Panc1 (cell line): ENCODE measurements at regions not wholly inside any gene's neighbourhood (a gene's known extent, or its start where the extent isn't known, plus 50 kb on each side); places are given as distances from the start of the nearest gene placed in this dataset.

ENCODE experiments used
- ATAC-seq: fragments of 200-7000 bp; cut with Tn5 transposase; 2 replicates; pipeline ENCODE4 v1.9.1; 2020; ENCODE audit warnings: mild to moderate bottlenecking, moderate library complexity
- BruUV-seq: library from RNA; stranded (reverse); fragments of 400-500 nt; replicated peaks from 2 replicates; lab custom pipeline; 2021; lab: Mats Ljungman, UMichigan
- CTCF ChIA-PET: fragments of 300-600 bp; sonication (Branson Sonifier 250); formaldehyde crosslinking; loops from one replicate; lab custom pipeline; 2022; ENCODE audit warnings: antibody characterized with exemption; lab: Charles Lee
- POLR2A ChIA-PET: fragments of 300-600 bp; sonication (Branson Sonifier 250); formaldehyde crosslinking; loops from one replicate; lab custom pipeline; 2022; ENCODE audit warnings: antibody characterized with exemption; lab: Charles Lee
- DNase-seq: peaks from one replicate; pipeline ENCODE4 v3.0.0-alpha.2; 2010; ENCODE audit warnings: low read depth, low spot score
- H3K27ac ChIP-seq: 2 replicates; pipeline ENCODE4 v1.5.1; 2011; ENCODE audit warnings: mild to moderate bottlenecking, low read length, inconsistent platforms
- H3K27me3 ChIP-seq: fragments of 200-500 bp; sonication (Bioruptor generic); 2 replicates; pipeline ENCODE4 v1.6.0; 2014; ENCODE audit warnings: low read length, inconsistent platforms; ENCODE audit not compliant: control insufficient read depth, insufficient read depth
- H3K36me3 ChIP-seq: fragments of 200-500 bp; sonication (Bioruptor generic); 2 replicates; pipeline ENCODE4 v1.5.1; 2014; ENCODE audit warnings: inconsistent platforms, mild to moderate bottlenecking, low read length, moderate library complexity; ENCODE audit not compliant: control insufficient read depth, insufficient read depth
- H3K4me1 ChIP-seq: 2 replicates; pipeline ENCODE4 v1.5.1; 2011; ENCODE audit warnings: inconsistent platforms, mild to moderate bottlenecking, low read length, moderate library complexity; ENCODE audit not compliant: control insufficient read depth, insufficient read depth
- H3K4me3 ChIP-seq, 2 experiments: 2 replicates each; pipeline ENCODE4 v1.5.1; 2011 to 2012; ENCODE audit warnings: low read depth in 2 of 2, low read length in 2 of 2, mild to moderate bottlenecking in 2 of 2, inconsistent platforms in 1 of 2, moderate library complexity in 1 of 2
- H3K9me3 ChIP-seq: fragments of 200-500 bp; sonication (Bioruptor generic); 2 replicates; pipeline ENCODE4 v1.5.1; 2014; ENCODE audit warnings: low read depth, mild to moderate bottlenecking, inconsistent platforms, low read length, moderate library complexity; ENCODE audit not compliant: control insufficient read depth, insufficient read depth
- POLR2AphosphoS5 ChIP-seq: IDR thresholded peaks from 2 replicates; pipeline ENCODE4 v1.6.1; 2012; ENCODE audit warnings: mild to moderate bottlenecking, low read depth, low read length, moderate library complexity
- REST ChIP-seq, 2 experiments: IDR thresholded peaks; 2 replicates each; pipeline ENCODE4 v1.6.1; 2011 to 2012; ENCODE audit warnings: low read depth in 2 of 2, control low read depth in 1 of 2, low read length in 1 of 2, mild to moderate bottlenecking in 1 of 2, moderate library complexity in 1 of 2; ENCODE audit not compliant: insufficient read depth in 1 of 2
- SIN3A ChIP-seq: IDR thresholded peaks from 2 replicates; pipeline ENCODE4 v1.6.1; 2012; ENCODE audit warnings: low read depth, mild to moderate bottlenecking, low read length, moderate library complexity, borderline replicate concordance; ENCODE audit not compliant: insufficient read depth
- TCF7L2 ChIP-seq: IDR thresholded peaks from 2 replicates; pipeline ENCODE4 v1.6.1; 2011; ENCODE audit warnings: mild to moderate bottlenecking, low read depth, low read length, inconsistent platforms
- in situ Hi-C: cut with HindIII; loops from 2 replicates; pipeline ENCODE4 v1.10.0; 2016; ENCODE audit warnings: low sequenced_read_pairs, low pct_unique_long_range_greater_than_20kb
- intact Hi-C: fragments of 100-400 bp; cut with micrococcal nuclease; formaldehyde crosslinking; loops from one replicate; pipeline ENCODE4 v1.10.0; 2022; ENCODE audit not compliant: unreplicated experiment
- TF ChIP-seq, protein P1 (sequence below): fragments of 450-650 bp; IDR thresholded peaks from 2 replicates; pipeline ENCODE4 v1.5.1; 2017; ENCODE audit warnings: mild to moderate bottlenecking

GRCh38 chr12:75603475-75603874 is 92.1 kb upstream of the KRR1 start:
- intact Hi-C loops (no loop called here), in situ Hi-C loops (no loop called here)
- Histone ChIP-seq H3K36me3 (no peaks in the 10 kb centered on the region), H3K27ac (peak overlapping the region; percentile 41; the same call in 1 of the 2 replicates), H3K4me3 (no peak overlapping the region), H3K27me3 (no peaks in the 10 kb centered on the region), H3K4me1 (peaks cover 2% of the 10 kb centered on the region; the same call in 1 of the 2 replicates), H3K9me3 (peaks cover 3% of the 10 kb centered on the region; the same call in 1 of the 2 replicates)
- ChIA-PET CTCF (no interaction called here), POLR2A (no interaction called here)
- ATAC-seq: no peak
- no peak for DNase-seq
- TF ChIP-seq REST (IDR thresholded peaks at IDR 0.05; ENCODE audit: insufficient read depth in 1 of 2, low read depth in 2 of 2, low read length in 1 of 2) (no peak), POLR2AphosphoS5 (no peak), TCF7L2 (no peak), SIN3A (no peak)
- TF ChIP-seq, protein P1, sequence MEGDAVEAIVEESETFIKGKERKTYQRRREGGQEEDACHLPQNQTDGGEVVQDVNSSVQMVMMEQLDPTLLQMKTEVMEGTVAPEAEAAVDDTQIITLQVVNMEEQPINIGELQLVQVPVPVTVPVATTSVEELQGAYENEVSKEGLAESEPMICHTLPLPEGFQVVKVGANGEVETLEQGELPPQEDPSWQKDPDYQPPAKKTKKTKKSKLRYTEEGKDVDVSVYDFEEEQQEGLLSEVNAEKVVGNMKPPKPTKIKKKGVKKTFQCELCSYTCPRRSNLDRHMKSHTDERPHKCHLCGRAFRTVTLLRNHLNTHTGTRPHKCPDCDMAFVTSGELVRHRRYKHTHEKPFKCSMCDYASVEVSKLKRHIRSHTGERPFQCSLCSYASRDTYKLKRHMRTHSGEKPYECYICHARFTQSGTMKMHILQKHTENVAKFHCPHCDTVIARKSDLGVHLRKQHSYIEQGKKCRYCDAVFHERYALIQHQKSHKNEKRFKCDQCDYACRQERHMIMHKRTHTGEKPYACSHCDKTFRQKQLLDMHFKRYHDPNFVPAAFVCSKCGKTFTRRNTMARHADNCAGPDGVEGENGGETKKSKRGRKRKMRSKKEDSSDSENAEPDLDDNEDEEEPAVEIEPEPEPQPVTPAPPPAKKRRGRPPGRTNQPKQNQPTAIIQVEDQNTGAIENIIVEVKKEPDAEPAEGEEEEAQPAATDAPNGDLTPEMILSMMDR: no peak
- BruUV-seq: no TSS peak

DNA sequence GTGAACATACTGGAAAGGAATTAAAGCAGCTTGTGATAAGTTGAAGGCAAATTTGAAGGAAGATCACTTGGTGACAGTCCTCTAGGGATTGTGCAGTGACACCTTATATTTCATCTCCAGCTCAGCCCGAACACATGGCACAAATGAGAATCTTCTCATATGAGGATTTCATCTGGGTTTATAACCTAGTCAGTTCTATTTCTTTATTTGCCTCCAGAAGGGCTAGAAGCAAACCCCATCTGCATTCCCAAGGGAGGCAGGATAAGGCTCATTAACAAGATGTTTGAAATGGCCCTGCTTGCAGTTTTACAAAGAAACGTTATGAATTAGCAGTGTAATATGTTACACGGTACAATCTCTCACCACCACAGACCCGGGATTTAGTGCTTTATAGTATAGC is 90.7 kb upstream of the KRR1 start:
- DNase-seq (no peak), ATAC-seq (no peak)
- Histone ChIP-seq H3K4me1 (peaks cover 2% of the 10 kb centered on the region; the same call in 1 of the 2 replicates), H3K27me3 (no peaks in the 10 kb centered on the region), H3K4me3 (no peak overlapping the region), H3K36me3 (no peaks in the 10 kb centered on the region), H3K27ac (peak overlapping the region; percentile 50; the same call in 1 of the 2 replicates), H3K9me3 (peaks cover 3% of the 10 kb centered on the region; the same call in 1 of the 2 replicates)
- in situ Hi-C loops: no loop called here
- ChIA-PET POLR2A (no interaction called here), CTCF (interaction anchor here (0.8 kb wide), 1 partner anchor 75 kb away, joined by 3 read pairs; no protein-coding TSS in a partner anchor)
- TF ChIP-seq TCF7L2: no peak
- no peak for TF ChIP-seq REST (IDR thresholded peaks at IDR 0.05; ENCODE audit: insufficient read depth in 1 of 2, low read depth in 2 of 2, low read length in 1 of 2)
- no peak for TF ChIP-seq SIN3A
- TF ChIP-seq, protein P1: no peak
- no peak for TF ChIP-seq POLR2AphosphoS5
- intact Hi-C loops: no loop called here
- no TSS peak for BruUV-seq
